Activated CD8-positive, alpha-beta memory T cell treated with anti-CD3 and anti-CD28 coated beads for 24 hours (primary cell): ENCODE measurements at regions not wholly inside any gene's neighbourhood (a gene's known extent, or its start where the extent isn't known, plus 50 kb on each side); places are given as distances from the start of the nearest gene placed in this dataset.
"Not testable (repeated sequence)": the region's sequence is repeated elsewhere in the genome, so short reads cannot be mapped to it uniquely, and the experiment has no call there.

Experiments used
- DNase-seq: peaks from one replicate; pipeline ENCODE4 v3.0.0-alpha.2; 2020

DNA sequence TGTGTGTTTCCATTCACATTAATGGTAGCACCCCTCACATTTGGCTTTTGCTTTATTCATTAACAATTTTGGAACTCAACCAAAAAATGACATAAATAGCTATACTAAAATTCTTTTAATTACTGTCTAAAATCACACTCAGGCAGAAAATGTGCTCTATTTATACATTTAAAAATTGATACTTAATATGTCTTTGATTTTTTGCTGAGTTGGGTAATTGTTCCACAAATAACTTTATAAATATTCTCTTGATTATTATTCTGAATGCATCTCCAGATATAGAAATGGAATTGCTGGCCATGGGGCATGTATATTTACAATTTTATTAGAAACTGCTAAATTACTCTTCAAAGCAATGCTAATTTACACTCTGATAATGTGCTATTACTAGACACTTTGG lies 658.7 kb upstream of the CHRM3 start:
- DNase-seq: no peak

DNA sequence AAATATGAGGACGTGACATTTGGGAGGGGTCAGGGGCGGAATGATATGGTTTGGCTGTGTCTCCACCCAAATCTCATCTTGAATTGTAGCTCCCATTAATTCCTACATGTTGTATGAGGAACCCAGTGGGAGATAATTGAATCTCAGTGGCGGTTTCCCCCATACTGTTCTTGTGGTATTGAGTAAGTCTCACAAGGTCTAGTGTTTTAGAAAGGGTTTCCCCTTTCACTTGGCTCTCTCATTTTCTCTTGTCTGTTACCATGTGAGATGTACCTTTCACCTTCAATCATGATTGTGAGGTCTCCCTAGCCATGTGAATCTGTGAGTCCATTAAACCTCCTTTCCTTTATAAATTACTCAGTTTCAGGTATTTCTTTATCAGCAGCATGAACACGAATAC lies 663.6 kb upstream of the CHRM3 start:
- DNase-seq: no peak

DNA sequence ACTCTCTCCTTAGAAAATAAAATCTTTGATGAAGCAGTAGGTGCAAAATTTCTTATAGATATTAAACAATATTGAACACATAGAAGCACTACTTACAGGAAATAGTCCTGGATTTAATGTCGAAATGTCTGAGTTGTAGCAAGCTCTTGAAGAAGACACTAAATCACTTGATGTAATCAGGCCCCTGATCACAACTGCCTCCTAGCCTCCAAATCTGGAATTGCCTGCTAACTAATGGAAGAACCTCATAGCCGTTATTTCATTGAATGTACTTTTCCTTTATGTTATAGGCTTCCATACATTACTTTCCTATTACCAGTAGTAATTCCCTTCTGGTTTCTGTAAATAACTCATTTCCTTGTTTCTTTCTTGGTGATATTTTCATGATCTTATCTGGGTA lies 675.7 kb upstream of the CHRM3 start:
- DNase-seq: no peak

DNA sequence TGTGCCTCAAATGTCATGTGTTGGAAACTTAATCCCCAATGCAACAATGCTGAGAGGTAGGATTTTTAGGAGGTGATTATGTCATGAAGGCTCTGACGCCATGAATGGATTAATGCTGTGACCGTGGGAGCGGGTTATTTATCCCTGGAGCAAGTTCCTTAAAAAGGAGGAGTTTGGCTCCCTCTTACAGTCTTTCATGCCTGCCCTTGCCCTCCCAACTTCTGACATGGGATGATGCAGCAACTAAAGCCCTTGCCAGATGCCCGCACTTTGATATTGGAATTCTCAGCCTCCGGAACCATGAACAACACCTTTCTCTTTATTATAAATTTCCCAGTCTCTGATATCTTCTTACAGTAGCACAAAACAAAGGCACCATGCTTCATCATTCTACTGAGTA lies 685.3 kb upstream of the CHRM3 start:
- DNase-seq: no peak

DNA sequence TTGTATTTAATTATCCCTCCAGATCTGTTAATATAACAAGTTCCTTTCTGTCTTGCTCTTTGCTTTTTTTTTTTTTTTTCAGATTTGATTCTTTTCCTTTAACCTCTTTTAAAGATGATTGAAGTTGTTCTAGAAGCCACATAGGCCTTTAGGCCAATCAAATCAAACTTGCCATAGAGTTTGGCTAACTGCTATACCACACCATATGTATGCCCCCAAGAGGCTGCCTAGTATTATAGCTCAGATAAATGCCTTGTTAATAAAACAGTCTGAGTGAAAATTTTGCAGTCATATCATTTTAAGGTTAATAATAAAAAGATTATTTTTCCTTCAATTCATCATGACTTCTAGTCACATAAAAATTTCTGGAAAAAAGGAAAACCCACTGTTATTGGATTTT lies 696.0 kb upstream of the CHRM3 start:
- no peak for DNase-seq

DNA sequence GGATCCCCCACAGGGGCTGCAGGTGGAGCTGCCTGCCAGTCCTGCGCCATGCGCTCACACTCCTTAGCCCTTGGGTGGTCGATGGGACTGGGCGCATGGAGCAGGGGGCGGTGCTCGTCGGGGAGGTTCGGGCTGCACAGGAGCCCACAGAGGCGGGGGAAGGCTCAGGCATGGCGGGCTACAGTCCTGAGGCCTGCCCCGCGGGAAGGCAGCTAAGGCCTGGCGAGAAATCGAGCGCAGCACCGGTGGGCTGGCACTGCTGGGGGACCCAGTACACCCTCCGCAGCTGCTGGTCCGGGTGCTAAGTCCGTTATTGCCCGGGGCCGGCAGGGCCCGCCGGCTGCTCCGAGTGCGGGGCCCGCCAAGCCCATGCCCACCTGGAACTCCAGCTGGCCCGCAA lies 701.8 kb upstream of the CHRM3 start:
- not testable (repeated sequence) for DNase-seq

DNA sequence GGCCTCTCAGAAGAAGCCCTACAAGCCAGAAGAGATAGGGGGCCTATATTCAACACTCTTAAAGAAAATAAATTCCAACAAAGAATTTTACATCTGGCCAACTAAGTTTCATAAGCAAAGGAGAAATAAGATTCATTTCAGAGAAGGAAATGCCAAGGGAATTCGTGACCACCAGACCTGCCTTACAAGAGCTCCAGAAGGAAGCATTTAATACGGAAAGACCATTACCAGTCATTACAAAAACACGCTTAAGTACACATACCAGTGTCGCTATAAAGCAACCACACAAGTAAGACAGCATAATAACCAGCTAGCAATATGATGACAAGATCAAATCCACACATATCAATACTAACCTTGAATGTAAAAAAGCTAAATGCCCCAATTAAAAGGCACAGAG lies 704.9 kb upstream of the CHRM3 start:
- DNase-seq: no peak

DNA sequence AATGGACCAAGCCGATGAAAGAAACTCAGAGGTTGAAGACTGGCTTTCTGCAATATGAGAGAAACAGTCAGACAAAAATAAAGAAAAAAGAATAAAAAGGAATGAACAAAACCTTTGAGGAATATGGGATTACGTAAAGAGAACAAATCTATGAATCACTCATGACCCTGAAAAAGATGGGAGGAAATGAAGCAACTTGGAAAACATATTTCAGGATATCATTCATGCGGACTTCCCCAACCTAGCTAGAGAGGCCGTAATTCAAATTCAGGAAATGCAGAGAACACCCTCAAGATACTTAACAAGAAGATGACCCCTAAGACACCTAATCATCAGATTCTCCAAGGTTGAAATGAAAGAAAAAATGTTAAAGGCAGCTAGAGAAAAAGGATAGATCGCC lies 705.3 kb upstream of the CHRM3 start:
- no peak for DNase-seq

DNA sequence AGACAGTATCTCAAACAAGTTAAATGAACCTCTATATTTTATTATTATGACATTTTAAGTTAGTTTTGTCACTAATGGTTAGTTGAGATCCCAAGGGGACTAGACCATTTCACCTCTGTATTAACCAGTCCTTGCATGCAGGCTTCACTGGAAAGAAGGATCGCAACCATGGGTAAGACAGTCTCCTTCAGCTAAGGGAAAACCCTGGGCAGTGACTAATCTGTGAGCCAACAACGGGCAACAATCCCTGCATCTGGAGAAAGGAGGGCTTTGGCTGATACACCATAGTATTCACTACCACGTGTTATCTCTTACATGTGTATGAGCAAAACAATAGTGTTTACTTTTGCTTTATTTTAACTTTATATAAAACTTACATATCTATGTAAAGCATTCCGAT lies 708.8 kb upstream of the CHRM3 start:
- DNase-seq: no peak

DNA sequence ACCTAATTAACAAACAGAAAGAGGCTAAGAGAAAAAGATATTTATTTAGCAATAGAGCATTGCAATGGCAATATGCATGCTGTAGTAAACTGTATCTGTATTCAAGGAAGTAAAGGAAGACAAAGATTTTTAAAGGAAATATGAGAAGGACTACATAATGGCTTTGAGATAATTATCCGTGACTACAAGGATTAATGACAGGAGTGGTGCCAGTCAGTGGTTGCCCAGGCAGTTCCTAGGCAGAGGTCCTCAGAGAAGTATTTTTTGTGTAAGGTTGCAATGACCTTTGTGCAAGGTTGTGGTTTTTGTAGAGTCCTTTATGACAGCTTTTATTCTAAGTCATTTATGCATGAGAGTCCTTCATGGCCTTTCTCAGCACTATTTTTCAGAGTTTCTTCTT lies 711.1 kb upstream of the CHRM3 start:
- no peak for DNase-seq

DNA sequence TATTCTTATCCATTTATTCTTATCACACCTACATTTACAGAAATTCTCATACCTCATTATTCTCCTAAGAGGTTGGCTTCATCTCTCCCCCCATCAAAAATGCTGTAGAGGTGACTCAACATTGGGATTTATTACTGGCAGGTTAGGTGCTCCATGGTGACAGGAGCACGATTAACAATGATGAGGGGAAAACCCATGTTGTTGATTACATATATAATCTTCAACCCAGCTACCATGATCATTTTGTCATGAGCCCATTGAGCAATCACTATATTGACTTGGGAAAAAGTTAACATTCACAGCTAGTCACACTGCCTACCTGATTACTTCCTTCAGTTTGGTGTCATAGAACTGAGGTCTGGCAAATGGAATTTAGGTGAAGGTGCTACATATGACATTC lies 712.1 kb upstream of the CHRM3 start:
- no peak for DNase-seq

DNA sequence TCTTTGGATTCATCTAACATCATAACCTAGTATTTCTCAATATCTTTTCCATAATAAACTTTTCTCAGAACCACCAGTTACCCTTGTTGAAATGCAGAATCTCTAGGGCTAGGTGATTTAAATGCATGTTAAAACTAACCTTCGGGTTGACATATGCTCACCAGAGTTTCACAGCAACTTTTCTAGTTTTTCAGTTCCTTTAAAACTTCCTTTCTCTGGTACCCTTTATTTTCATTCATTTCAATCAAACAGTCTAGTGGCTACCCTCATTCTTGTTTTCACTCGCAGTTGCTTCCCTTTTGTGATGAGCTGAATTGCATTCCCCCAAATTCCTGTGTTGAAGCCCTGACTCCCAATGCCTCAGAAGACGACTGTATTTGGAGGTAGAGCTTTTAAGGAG lies 712.8 kb upstream of the CHRM3 start:
- DNase-seq: no peak

DNA sequence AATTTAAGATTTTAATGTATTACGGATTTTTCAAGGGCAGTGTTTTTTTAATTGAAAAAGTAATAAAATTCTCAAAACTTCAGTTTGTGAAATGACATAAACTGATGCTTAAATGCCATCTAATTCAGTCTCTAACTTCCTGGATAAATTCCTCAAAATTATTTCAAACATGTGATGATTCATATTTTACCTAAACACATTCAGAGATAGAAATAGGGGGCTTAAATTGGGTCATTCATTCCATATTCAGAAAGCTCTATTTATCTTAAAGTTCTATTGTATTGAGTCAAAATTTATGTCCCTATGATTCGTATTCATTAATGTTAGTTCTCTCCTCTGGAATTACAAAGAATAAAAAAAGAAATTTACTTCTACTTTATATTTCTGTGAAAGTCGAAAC lies 713.6 kb upstream of the CHRM3 start:
- no peak for DNase-seq

DNA sequence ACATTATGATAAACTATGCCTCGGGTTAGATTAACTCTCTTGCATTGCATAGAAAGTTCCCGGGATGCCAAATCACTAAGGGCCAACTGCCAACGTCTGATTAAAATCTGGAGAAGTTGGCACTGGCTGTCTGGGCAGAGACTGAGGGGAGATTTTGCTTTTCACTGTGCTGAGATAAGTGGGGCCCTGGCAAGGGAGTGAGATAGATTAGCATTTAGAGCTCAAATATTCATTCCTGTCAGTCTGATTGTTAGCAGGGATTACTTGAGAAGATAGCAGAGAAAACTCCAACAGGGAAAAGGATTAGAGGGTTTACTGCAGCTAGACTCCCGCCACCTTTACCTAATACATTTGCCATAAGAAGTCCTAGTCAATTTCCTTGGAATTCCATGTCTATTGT lies 714.1 kb upstream of the CHRM3 start:
- no peak for DNase-seq

DNA sequence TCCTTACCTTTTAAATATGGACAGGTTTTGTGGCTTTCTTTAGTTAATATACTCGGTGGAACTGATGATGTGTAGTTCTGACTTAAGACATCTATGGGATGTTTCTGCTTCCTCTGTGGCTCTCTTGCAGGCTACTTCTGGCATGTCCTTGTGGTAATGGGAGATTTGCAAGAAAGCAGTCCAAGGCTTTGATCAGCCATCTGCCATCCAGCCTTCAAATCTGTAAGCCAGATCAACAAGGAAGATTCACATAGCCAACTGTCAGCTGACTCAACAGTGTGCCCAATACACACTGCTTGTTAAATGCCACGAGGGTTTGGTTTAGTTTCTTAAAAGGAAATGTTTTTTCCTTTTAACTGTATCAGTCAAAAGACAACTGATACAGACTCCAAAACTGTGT lies 722.2 kb upstream of the CHRM3 start:
- no peak for DNase-seq

DNA sequence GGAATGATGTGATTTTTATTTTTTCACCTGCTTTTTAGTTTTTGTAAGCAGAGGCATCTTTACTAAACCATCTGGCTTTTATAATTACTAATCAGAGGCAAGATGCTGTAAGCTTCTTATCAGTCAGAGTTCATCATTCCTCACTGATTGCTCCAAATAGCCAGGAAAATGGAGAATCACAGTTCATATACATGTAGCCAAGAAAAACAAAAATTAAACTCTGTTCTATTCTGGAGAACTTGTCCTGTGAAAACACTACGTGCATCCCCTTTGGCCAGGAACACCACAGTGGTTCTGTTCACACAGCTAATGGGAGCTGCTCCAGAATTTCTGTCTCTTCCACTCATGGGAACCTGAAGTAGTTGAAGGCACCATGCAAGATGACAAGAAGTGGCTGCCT lies 725.5 kb upstream of the CHRM3 start:
- DNase-seq: no peak

DNA sequence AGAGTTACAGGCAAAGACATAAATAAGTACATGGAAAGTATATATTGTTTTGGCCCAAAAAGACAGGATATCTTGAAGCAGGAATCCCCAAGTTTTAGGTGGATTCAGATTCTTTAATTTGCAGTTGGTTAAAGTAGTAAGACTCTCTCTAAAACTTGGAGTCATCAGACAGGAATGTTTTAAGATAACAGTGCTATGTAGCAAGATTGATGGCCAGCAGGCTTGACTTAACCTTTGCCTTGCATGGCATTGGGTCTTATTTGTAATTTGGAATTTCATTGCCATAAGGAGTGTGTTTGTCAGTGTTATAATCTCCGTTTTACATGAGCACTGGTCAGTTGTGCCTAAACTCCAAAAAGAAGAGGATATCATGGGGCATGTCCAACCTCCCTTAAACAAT lies 727.6 kb upstream of the CHRM3 start:
- no peak for DNase-seq

DNA sequence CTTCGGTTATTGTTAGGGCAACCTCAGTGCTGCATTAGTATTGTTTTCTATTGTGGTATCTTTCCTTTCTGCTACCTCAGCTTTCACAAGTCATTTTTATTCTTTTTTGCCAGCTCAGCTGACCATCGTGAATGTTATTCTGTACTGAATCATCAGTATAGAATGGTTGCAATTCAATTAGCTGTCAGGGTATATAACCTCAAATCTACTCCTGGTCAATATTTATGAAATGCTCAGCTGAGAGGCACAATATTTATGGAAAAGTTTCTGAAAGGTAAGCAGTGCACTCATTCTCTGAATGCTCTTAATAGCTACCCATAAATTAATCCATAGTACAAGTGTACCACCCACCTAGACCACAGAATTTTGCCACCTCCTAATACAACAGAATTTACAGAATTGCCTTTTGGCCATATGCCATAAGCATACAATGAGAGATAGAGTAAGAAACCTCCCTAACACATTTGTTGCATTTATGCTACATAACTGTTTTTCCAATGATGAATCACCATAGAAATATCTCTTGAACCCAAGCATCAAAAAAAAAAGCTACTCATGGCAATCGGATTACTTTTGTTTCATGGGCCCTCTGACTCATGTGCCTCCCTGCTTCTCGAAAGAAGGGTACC lies 732.6 kb upstream of the CHRM3 start:
- no peak for DNase-seq

DNA sequence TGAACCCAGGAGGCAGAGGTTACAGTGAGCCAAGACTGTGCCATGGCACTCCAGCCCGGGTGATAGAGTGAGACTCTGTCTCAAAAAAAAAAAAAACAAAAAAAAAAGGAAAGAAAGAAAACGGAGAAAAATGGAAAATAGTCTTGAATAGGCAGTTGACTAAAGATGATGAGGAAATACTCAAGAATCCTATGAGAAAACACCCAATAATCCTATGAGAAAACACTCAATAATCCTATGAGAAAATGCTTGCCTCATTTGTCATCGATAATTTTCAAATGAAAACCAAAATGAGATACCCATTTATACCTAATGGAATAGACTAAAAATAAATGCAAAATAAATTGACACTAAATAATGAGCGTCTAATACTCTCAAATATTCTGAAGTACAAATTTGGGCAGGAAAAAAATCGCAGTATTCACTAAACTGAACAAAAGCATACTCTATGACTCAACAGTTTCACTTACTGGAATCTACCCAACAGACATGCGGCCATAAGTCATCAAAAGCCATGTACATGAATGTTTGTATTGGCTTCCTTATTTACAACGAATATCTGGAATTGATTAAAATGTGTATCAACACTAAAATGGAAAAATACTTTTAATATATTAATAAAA lies 733.9 kb upstream of the CHRM3 start:
- DNase-seq: no peak

DNA sequence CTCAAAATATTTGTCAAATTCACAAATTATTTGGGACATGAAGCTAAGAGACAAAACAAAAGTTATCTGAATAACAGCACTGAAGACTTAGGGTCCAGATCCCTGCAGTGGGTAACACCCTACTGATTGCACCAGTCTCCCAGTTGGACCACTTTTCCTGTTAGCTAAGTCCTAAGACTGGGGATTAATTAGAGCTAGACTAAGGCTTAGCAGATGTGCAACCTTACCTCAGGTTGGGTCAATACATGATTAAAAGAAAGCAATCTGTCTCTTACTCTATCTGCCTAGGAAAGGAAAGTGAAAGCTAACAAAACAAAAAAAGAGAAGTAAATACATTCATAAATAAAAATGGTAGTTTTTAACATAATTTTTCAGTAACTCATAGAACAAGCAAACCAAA lies 737.2 kb upstream of the CHRM3 start:
- no peak for DNase-seq

DNA sequence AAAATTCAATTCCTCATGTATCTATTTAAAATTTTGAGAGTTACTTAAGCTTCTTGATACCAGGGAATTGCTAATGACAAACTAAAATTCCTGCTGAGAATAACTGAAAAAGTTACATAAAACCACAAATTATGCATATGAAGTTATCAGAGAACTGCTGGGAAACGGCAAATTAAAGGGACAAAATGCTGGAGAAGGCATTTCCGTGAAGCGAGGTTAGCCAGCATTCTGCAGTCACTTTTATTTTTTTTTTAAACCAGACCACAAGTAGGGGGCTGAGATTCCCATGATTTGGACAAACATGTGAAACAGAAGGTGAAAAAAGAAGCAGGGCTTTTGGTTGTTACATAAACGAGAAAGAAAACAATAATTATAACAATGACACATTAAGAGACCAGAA lies 737.6 kb upstream of the CHRM3 start:
- DNase-seq: no peak

DNA sequence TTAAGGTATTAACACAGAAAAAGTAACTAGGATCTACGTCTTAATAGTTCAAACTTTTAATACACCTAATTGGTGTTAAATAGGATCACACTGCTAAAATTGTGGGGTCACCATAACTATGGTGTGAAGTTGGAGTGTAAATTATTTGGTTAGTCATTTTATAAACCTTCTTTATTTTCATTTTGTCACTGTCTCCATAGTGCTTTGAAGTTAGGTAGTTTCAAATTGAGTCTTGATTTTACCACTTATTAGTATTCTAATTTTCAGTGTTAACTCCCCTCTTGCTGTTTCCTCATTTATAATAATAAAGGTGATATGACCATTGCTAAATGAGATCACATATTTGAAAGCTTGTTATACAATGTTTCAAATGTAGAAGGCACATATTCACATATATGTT lies 738.1 kb upstream of the CHRM3 start:
- DNase-seq: no peak

DNA sequence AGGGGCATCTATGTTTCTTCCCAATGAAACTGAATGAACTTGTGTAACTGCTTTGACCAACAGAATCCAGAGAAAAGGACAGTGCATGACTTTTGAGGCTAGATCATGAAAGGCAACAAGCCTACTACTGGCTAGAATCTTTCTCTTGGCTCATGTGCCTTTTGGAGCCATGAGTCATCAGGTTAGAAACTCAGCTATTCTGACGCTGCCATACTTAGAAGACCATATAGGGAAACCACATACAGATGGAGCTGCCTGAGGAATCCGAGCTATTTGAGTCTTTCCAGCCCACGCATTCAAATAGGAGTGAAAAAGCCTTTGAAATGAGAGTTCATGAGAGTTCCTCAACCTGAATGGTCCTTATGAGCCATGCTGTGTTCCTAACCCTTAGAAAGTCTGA lies 738.5 kb upstream of the CHRM3 start:
- no peak for DNase-seq

DNA sequence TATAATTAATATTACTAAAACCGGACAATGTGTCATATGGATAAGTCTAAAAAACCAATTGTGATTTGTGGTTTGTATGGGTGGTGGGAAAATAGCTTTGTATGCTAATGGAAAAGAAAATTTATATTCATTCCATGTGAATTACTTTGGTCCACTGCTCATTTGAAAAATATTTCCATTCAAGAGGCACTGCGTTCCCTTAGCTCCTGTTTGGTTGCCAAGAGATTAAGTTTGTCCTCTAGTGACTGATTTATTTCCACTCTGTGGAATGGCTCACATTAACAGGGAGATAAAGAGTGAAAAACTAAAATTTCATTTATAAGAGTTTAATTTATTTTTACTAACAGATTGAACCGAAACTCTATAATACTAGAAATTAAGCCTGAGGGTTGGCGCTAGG lies 744.1 kb upstream of the CHRM3 start:
- no peak for DNase-seq

DNA sequence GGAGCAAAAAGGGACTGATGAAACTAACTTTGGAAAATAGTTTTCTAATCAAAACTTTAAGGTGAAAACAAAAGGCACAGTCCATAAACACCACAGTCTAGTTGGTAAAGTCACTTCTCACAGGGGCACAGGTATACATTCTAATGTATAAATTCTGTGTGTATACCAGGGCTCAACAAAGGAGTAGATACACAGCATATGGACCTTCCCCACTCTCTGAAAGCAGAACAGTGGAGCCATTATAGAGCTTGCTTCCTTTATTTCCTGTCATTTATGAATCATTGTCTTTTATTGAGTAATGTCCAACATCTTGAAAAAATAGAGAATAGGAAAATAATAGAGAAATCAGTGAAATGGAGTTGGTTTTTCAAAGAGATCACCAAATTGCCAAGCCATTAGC lies 746.5 kb upstream of the CHRM3 start:
- DNase-seq: no peak

DNA sequence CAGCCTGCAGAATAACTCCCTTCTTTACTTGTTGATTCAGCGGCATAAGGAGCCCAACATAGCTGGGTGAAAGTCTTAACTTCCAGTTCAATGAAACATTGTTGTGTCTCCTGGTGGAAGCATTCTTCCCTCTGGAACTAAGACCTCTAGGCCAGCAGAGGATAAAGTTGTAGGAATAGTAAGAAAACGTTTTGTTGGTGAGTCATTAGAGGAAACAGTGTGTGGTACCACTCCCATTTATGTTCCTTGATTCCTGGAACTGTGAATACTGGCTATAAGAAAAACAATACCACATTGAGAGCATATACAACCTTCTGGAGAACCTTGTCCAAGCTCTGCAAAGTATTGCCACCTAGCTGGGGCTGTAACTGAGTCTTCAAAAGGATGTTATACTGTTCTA lies 737.4 kb upstream of the ZP4 start:
- no peak for DNase-seq
